GM19455 (cell line): ENCODE measurements at regions not wholly inside any gene's neighbourhood (a gene's known extent, or its start where the extent isn't known, plus 50 kb on each side); places are given as distances from the start of the nearest gene placed in this dataset.
"Not testable (repeated sequence)": the region's sequence is repeated elsewhere in the genome, so short reads cannot be mapped to it uniquely, and the experiment has no call there.

Source experiments
- ATAC-seq: cut with Tn5 transposase; IDR thresholded peaks from one replicate; pipeline ENCODE4 v1.9.1; 2021; ENCODE audit not compliant: unreplicated experiment

GRCh38 chr9:38259056-38259455 lies 133.4 kb upstream of the ALDH1B1 start:
- no peak for ATAC-seq

- no peak for ATAC-seq
Measured at GRCh38 chr9:38257626-38258215, 134.8 kb upstream of the ALDH1B1 start.

- no peak for ATAC-seq
Measured at GRCh38 chr9:38256461-38256860, 136.0 kb upstream of the ALDH1B1 start.

GRCh38 chr9:38255599-38255998 lies 136.9 kb upstream of the ALDH1B1 start:
- no peak for ATAC-seq

DNA sequence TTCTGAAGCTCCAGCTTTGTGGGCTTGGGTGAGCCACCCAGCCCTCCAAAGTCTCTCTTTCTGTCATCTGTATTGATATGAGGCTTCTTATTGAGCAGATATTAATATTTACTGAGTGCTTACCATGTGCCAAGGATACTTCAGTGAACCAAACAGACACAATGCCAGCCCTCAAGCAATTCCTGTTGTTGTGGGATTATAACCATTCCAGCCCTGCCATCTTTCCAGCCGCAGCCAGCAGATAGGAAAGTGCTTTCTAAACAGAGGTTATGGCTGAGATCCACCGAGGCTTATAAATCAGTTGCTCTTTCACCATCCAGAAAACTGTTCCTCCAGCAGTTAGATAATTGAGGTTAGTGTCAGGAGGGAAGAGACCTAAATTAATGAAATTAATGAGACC lies 137.7 kb upstream of the ALDH1B1 start:
- no peak for ATAC-seq

DNA sequence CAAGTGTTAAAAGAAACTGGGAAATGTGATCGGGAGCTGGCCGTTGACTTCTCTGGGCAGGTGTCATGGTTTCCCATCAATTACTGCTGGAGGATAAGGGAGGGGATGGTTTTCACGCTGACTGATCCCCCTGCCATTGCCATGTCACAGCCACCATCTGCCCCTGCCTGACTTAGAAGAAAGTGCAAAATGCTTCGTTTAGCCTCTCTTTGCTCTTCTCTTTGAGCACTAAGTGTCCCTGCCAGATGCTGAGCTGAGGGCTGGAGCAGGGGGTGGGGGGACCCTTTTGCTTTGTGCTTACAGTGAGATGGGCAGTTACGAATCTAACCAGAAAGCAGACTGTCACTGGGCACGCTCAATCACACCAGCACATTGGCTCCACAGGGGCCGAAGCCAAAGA lies 138.4 kb upstream of the ALDH1B1 start:
- ATAC-seq = no peak

DNA sequence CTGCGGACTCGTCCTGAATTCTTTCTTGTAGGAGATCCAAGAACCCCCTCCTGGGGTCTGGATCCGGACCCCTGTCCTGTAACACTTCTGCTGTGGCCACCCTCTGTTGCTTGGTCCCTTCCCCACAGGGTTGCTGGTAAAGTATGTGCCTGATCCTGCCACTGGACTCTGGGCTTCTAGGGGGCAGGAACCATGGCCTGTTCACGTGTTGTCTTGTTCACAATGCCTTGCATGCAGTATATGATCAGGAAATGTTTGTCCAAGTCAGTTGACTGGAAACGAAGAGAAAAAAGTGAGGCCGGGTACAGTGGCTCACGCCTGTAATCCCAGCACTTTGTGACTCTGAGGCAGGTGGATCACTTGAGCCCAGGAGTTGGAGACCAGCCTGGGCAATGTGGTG lies 139.3 kb upstream of the ALDH1B1 start:
- ATAC-seq = no peak

- ATAC-seq = no peak
Measured at GRCh38 chr9:38251036-38251860, 141.3 kb upstream of the ALDH1B1 start.

GRCh38 chr9:38250279-38251035 lies 142.0 kb upstream of the ALDH1B1 start:
- no peak for ATAC-seq

GRCh38 chr9:38249587-38250210 lies 142.8 kb upstream of the ALDH1B1 start:
- ATAC-seq = no peak

DNA sequence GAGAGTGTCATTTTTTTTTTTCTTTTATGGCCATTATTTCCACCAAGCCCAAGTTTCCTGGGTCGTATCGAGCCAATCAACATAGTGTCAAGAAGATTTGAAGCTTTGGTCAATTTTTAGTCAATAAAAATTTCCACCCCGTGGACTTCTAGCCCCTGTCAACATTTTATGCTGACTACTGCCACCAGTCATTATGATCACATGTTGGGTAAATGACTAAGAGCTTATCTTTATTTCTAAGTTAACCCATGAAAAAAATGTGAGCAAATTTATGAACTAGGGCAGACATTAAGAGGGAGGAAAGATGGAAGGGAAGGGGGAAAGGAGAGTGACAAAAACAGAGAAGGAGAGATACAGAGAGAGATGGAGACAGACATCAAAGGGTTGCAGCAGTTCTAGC lies 143.5 kb upstream of the ALDH1B1 start:
- no peak for ATAC-seq

- no peak for ATAC-seq
Measured at GRCh38 chr9:38246833-38247232, 145.7 kb upstream of the ALDH1B1 start.

DNA sequence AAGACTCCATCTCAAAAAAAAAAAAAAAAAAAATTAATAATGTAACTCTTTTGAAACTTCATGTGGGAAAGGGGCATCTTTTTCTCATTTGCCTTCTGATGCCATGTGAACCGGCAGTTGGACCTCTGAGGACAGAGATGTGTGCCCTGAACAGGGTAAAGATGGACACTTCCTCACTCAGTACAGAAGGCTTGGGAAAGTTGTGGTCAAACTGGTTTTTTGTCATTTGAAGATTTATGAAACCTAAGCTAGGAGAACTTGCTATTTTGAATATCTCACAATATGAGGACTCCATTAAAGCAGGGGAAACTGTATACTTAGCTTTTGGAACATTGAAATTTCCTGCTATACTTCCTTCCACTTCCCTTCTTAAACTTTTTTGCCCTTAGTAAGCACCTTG lies 147.5 kb upstream of the ALDH1B1 start:
- ATAC-seq = no peak

- ATAC-seq = no peak
Measured at GRCh38 chr9:38243993-38244392, 148.5 kb upstream of the ALDH1B1 start.

DNA sequence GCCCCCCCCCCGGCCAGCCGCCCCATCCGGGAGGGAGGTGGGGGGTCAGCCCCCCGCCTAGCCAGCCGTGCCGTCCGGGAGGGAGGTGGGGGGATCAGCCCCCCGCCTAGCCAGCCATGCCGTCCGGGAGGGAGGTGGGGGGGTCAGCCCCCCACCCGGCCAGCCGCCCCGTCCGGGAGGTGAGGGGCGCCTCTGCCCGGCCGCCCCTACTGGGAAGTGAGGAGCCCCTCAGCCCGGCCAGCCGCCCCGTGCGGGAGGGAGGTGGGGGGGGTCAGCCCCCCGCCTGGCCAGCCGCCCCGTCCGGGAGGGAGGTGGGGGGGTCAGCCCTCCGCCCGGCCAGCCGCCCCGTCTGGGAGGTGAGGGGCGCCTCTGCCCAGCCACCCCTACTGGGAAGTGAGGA lies 150.4 kb upstream of the ALDH1B1 start:
- ATAC-seq = not testable (repeated sequence)

- ATAC-seq = no peak
Measured at GRCh38 chr9:38240051-38240450, 152.5 kb upstream of the ALDH1B1 start.

GRCh38 chr9:38235244-38235643 lies 157.3 kb upstream of the ALDH1B1 start:
- no peak for ATAC-seq

DNA sequence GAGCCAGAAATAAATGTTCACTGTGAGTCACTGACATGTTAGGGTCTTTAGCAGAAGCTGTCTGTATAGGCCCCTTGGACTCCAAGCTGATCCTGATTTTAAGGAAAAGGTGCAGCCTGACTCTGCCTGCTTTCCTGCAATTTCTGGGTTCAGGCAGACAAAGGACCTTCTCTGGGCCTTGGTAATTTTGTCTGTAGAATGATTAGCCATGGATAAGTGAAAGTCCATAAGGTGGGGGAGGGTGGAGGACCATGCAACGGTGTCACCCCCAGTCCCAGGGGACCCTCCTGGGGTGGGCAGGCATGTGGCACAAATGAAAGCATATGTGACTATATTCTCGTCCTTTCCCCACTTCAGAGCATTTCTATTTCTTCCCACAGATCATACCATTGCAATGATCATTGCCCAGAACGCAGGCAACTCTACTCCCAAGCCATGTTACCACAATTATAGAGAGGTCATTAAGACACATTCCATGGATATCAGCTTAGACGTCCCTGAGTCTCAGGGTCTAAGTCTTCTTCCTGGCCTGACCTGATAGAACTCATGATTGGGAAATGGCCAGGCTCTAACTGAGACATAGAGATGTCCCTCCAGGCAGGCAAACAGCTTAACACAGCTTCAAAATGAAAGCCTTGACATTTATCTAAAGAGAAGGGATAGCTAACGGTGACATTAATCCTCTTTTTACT lies 157.9 kb upstream of the ALDH1B1 start:
- ATAC-seq = no peak

GRCh38 chr9:38233796-38234355 lies 158.6 kb upstream of the ALDH1B1 start:
- ATAC-seq = no peak

DNA sequence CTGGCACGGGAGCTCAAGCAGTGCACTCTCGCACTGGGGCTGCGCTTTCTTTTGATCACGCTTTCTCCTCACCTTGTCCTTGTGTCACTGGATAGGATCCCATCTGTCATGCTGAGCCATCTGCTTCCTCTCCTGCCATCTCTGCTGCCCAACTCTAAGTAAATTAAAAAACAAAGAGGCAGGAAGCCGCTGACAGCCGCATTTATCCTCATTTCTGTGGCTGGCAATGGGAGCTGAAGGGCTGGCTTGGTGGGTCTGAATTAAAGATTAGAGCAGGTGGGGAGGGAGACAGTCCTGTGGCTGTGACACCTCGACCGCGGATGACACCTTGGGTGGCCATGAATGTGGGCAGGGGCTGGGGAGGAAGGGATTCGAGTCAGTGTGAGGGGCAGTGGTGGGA lies 159.2 kb upstream of the ALDH1B1 start:
- no peak for ATAC-seq

DNA sequence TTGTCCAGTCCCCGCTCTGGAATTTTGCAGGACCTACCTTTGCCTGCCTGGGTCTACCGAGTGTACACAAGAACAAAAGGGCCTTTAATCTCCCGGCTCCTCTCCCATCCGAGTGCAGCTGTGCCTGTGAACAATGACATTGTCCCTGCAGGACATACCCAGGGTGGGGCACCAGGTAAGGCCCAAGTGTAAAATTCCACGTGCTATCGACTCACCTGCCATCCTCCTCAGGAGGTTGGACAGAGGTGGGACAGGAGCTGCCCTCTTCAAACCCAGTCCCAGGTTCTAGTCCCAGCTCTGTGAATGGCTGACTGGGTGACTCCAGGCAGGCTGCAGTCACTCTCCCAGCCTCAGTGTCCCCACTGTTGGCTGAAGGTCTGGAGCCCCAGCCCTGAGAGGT lies 159.6 kb upstream of the ALDH1B1 start:
- ATAC-seq = no peak
